K562 (cell line): ENCODE measurements at regions not wholly inside any gene's neighbourhood (a gene's known extent, or its start where the extent isn't known, plus 50 kb on each side); places are given as distances from the start of the nearest gene placed in this dataset.

Experiments
- ATAC-seq: fragments of 200-7000 bp; cut with Tn5 transposase; 3 replicates; pipeline ENCODE4 v1.9.1; 2020; ENCODE audit warnings: moderate library complexity
- BruUV-seq: library from RNA; stranded (reverse); fragments of 400-500 nt; replicated peaks from 2 replicates; lab custom pipeline; 2021; lab: Mats Ljungman, UMichigan
- CTCF ChIA-PET: fragments of 300-600 bp; formaldehyde crosslinking; extraction: SDS; loops from one replicate; lab custom pipeline; 2021; ENCODE audit warnings: low intra/inter-chr PET ratio; lab: Yijun Ruan, JAX
- POLR2A ChIA-PET: fragments of 300-600, 350-650 bp; sonication (Branson Sonifier 250); formaldehyde crosslinking; extraction: SDS; loops from one replicate; lab custom pipeline; 2021; ENCODE audit warnings: antibody characterized with exemption, inconsistent platforms; lab: Yijun Ruan, JAX
- DNase-seq, 4 experiments: peaks; one replicate each; pipeline versions ENCODE4 v3.0.0 to v3.0.0-alpha.2; 2011 to 2018; ENCODE audit warnings: low spot score in 3 of 4, mixed read lengths in 3 of 4; ENCODE audit errors: extremely low read depth in 1 of 4
- FAIRE-seq: peaks from 2 replicates; lab custom pipeline; 2011; peaks lifted over from hg19 to GRCh38; lab: Jason Lieb, UNC
- H2AFZ ChIP-seq: 2 replicates; pipeline ENCODE4 v1.6.0; 2011; ENCODE audit warnings: low read depth, low read length, control low read depth, inconsistent platforms
- H3K27ac ChIP-seq: fragments of 200-600 bp; 3 replicates; pipeline ENCODE4 v1.8.0; 2011; ENCODE audit warnings: low read depth, mild to moderate bottlenecking, control low read depth, inconsistent platforms, low read length, moderate library complexity, mixed read lengths; ENCODE audit errors: extremely low read depth
- H3K27me3 ChIP-seq, 2 experiments: fragments of 300-600 bp in 1 of 2; 2 replicates in 1 of 2; 3 replicates in 1 of 2; pipeline versions ENCODE4 v1.6.0 to v1.8.0; 2011; ENCODE audit warnings: inconsistent platforms in 2 of 2, low read length in 2 of 2, mild to moderate bottlenecking in 1 of 2, mixed read lengths in 1 of 2, moderate library complexity in 1 of 2; ENCODE audit not compliant: control insufficient read depth in 2 of 2, insufficient read depth in 2 of 2
- H3K36me3 ChIP-seq: fragments of 300-600 bp; 3 replicates; pipeline ENCODE4 v1.8.0; 2011; ENCODE audit warnings: mild to moderate bottlenecking, low read length, inconsistent platforms; ENCODE audit not compliant: control insufficient read depth, insufficient read depth
- H3K4me1 ChIP-seq, 2 experiments: fragments of 200-600 bp in 1 of 2; replicated peaks in 1 of 2; 2 replicates in 1 of 2; 3 replicates in 1 of 2; pipeline versions ENCODE4 v1.5.1 to v1.8.0; 2011; ENCODE audit warnings: inconsistent platforms in 2 of 2, low read length in 2 of 2, mild to moderate bottlenecking in 1 of 2, mixed read lengths in 1 of 2, moderate library complexity in 1 of 2; ENCODE audit not compliant: control insufficient read depth in 2 of 2, insufficient read depth in 2 of 2
- H3K4me2 ChIP-seq: 2 replicates; pipeline ENCODE4 v1.6.1; 2011; ENCODE audit warnings: low read length, control low read depth, inconsistent platforms, mixed read lengths; ENCODE audit not compliant: insufficient read depth
- H3K4me3 ChIP-seq: fragments of 200-600 bp; sonication (generic), shearing (Covaris generic); 2 replicates; pipeline ENCODE4 v1.5.1; 2016; ENCODE audit warnings: control low read depth, inconsistent platforms
- H3K79me2 ChIP-seq: fragments of 200-600 bp; 3 replicates; pipeline ENCODE4 v1.8.0; 2011; ENCODE audit warnings: low read length, inconsistent platforms; ENCODE audit not compliant: control insufficient read depth, insufficient read depth
- H3K9ac ChIP-seq, 2 experiments: 2 replicates each; pipeline versions ENCODE4 v1.6.0 to v1.6.1; 2011; ENCODE audit warnings: low read depth in 2 of 2, low read length in 2 of 2, control low read depth in 1 of 2, inconsistent platforms in 1 of 2, mild to moderate bottlenecking in 1 of 2, mixed read lengths in 1 of 2; ENCODE audit not compliant: insufficient read depth in 1 of 2
- H3K9me1 ChIP-seq: one replicate; pipeline ENCODE4 v1.6.0; 2011; ENCODE audit warnings: inconsistent platforms, mild to moderate bottlenecking, low read length, moderate library complexity; ENCODE audit not compliant: control insufficient read depth, insufficient read depth
- H3K9me3 ChIP-seq: replicated peaks from 2 replicates; pipeline ENCODE4 v1.5.1; 2011; ENCODE audit warnings: low read depth, low read length, inconsistent platforms; ENCODE audit not compliant: control insufficient read depth, insufficient read depth
- H4K20me1 ChIP-seq: replicated peaks from 2 replicates; pipeline ENCODE4 v1.6.1; 2011; ENCODE audit warnings: low read length, inconsistent platforms, mixed read lengths; ENCODE audit not compliant: control insufficient read depth, insufficient read depth
- E2F3 ChIP-seq: fragments of 250-450 bp; sonication (Bioruptor Pico); IDR thresholded peaks from 2 replicates; pipeline ENCODE4 v1.4.0; 2020; ENCODE audit warnings: mild to moderate bottlenecking
- HDGF ChIP-seq: fragments of 450-650 bp; IDR thresholded peaks from 2 replicates; pipeline ENCODE4 v1.6.1; 2016
- HNRNPUL1 ChIP-seq: fragments of 200-400 bp; formaldehyde crosslinking; IDR thresholded peaks from 2 replicates; pipeline ENCODE4 v1.6.1; 2017; ENCODE audit warnings: low read length
- MNT ChIP-seq, 2 experiments: fragments of 450-650 bp; conservative IDR thresholded peaks; 2 replicates each; pipeline ENCODE4 v1.6.1; 2017; ENCODE audit warnings: mild to moderate bottlenecking in 2 of 2, moderate library complexity in 2 of 2
- NBN ChIP-seq: fragments of 450-650 bp; IDR thresholded peaks from 2 replicates; pipeline ENCODE4 v1.6.1; 2016; ENCODE audit warnings: low read depth, mild to moderate bottlenecking
- PATZ1 ChIP-seq: fragments of 250-450 bp; sonication (Bioruptor Pico); IDR thresholded peaks from 2 replicates; pipeline ENCODE4 v1.5.0; 2020; ENCODE audit warnings: mild to moderate bottlenecking, borderline replicate concordance
- STAT6 ChIP-seq: sonication (generic); formaldehyde crosslinking; IDR thresholded peaks from 2 replicates; pipeline ENCODE4 v1.8.1; 2023; ENCODE audit warnings: mild to moderate bottlenecking, missing genetic modification reagents
- WGBS: fragments of 100-300 bp; shearing (Covaris generic); methylation state at CpG from one replicate; pipeline ENCODE4 v1.1.6; 2016; ENCODE audit warnings: low coverage, mixed read lengths; ENCODE audit not compliant: insufficient coverage; ENCODE audit errors: missing lambda C conversion rate; 5-methylcytosine and 5-hydroxymethylcytosine counted together
- in situ Hi-C: fragments of 300-500 bp; cut with MboI; formaldehyde crosslinking; loops from 4 replicates; pipeline ENCODE4 v1.15.0; 2018; ENCODE audit warnings: inconsistent platforms, mixed read lengths
- intact Hi-C: fragments of 100-400 bp; cut with micrococcal nuclease; formaldehyde crosslinking; loops from 2 replicates; pipeline ENCODE4 v1.14.2; 2022

- intact Hi-C loops: no loop called here
- FAIRE-seq: no peak
These were observed 328.8 kb upstream of the BTBD3 start for GRCh38 chr20:11588875-11589274.

More at GRCh38 chr20:11588875-11589274, 328.8 kb upstream of the BTBD3 start:
- Histone ChIP-seq H3K36me3 (no peaks in the 10 kb centered on the region), H3K4me1 (no peaks in the 10 kb centered on the region), H3K9me3 (no peaks in the 10 kb centered on the region; the same call in 1 of the 2 replicates), H3K4me3 (no peak overlapping the region), H2AFZ (no peak overlapping the region), H3K9me1 (no peaks in the 10 kb centered on the region), H3K9ac (no peak overlapping the region), H3K4me2 (no peak overlapping the region), H3K27ac (no peak overlapping the region), H3K79me2 (no peaks in the 10 kb centered on the region), H4K20me1 (no peaks in the 10 kb centered on the region), H3K27me3 (no peaks in the 10 kb centered on the region)
- WGBS: 0% methylated on average over 4 of the region's 4 CpGs
- DNase-seq (no peak), ATAC-seq (no peak)
- in situ Hi-C loops: no loop called here
- CTCF ChIA-PET: no interaction called here
- POLR2A ChIA-PET: no interaction called here
- TF ChIP-seq NBN (no peak), MNT (conservative IDR thresholded peaks at IDR 0.05) (no peak), HNRNPUL1 (no peak), E2F3 (no peak), HDGF (no peak), STAT6 (no peak), PATZ1 (CRISPR knock-in tag) (no peak)
- TF ChIP-seq, all 486 proteins: peak for 0
- BruUV-seq: no TSS peak
